NCI-H2196 treated with DMSO at 0.1 percent for 48 hours (cell line): ENCODE measurements at regions not wholly inside any gene's neighbourhood (a gene's known extent, or its start where the extent isn't known, plus 50 kb on each side); places are given as distances from the start of the nearest gene placed in this dataset.
"Not testable (repeated sequence)": the region's sequence is repeated elsewhere in the genome, so short reads cannot be mapped to it uniquely, and the experiment has no call there.

ENCODE experiments used
- DNase-seq: peaks from one replicate; lab custom pipeline; 2025; ENCODE audit not compliant: unreplicated experiment; lab: John Stamatoyannopoulos, UW

GRCh38 chr12:71300772-71301675 lies 138.6 kb upstream of the LGR5 start:
- DNase-seq, result no peak

DNA sequence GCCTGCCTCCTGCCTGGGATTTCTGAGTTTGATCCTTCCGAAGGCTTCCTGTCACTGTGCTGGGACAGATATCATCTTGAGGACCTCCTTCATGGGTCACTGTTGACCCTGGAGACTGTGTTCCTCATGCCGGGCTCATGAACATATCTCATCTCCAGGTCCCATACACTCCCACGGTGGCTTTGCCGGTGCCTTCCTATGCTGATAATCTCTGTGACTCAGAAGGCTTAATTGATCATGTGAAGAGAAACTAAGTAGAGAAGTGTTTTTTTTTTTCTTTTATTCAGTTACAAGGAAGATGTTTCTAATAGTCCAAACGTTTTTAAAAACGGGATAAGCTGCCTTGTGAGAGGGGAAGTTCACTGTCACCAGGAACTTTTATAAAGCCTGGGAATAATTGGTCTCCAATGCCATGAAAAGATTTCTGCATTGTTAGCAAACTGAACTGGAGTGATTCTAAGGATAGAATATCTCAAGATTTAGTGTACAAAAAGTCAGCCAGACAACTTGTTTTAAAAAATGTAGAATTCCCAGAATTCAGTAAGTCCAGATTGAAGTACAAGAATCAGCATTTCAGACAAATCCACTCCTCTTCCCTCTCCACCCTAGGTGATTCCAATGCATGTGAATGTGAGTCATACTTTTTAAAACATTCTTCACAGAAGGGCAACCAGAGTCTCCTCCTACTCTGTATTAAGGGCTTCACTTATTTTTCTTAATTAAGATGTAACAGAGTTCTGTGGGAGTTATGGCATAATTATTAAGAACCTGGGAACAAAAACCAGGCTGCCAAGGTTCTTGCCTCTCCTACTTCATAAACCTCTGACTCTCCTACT lies 139.8 kb upstream of the LGR5 start:
- no peak for DNase-seq

- DNase-seq, result no peak
Observed at GRCh38 chr12:71297930-71298329, 140.1 kb upstream of the TSPAN8 start.

DNA sequence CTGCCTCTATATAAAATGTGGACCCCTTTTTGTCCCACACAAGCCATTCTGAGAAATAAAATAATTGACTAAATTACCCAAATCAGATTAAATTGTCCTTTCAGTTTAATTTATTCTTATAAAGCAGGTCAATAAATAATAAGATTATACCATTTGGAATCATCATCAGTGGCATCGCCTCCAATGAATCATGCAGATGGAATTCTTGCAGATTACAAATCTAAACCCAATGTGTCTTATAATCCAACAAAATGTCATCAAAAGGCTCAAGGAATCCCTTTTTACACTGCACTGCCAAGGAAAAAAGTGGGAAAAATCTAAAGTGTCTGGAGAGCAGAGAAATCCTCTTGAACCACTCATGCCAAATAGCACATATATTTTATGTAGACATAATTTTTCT lies 138.2 kb upstream of the TSPAN8 start:
- no peak for DNase-seq

- DNase-seq, result no peak
Observed at GRCh38 chr12:71291746-71292145, 133.9 kb upstream of the TSPAN8 start.

DNA sequence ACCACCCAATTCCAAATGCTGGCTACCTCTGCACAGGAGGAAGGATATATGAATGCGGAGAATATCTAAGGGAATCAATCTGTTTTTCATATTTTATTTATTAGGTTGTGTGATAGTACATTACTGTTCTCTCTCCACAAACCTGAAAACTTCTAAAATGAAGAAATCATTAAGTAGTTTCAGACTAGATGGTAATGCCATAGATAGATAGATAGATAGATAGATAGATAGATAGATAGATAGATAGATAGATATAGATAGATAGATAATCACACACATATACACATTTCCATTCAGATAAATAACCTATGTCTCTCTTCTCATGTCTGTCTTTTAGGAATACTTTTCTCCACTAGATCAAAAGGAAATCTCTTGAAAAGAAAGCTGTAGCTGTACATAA lies 126.1 kb upstream of the TSPAN8 start:
- DNase-seq, result no peak

DNA sequence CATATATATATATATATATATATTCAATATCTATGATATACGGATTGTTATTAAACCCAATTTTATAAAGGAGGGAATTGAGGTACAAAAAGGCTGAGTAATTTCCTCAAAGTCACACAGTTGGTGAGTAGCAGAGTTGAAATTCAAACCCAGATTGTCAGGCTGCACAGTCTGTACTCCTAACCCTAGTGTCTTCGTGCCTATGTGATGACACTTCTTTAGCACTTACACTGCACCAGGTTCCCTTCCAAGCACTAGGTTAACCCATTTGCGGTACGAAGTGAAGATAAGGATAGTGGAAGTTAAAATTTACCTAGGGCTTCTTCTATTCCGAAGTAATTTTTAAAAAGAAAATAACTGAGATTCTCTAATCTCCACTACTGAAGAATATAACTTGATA lies 125.1 kb upstream of the TSPAN8 start:
- DNase-seq, result no peak

DNA sequence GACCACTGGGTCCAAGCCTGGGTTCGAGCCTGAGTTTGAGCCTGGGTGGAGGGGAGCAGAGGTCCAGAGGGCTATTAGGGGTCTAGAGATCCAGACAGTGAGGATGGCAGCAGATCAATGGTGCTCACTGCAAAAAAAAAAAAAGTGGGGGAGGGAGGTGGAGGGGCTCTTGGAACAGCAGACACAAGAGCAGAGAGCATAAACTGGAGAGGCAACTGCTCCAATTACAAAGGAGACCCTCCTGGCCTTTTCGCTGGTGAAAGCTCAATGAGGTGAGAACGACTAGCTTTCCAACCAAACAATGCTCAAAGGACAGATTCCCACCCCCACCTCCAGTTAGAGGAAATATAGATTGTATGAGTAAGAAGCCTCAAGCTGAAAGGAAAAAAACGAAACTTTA lies 124.2 kb upstream of the TSPAN8 start:
- no peak for DNase-seq

DNA sequence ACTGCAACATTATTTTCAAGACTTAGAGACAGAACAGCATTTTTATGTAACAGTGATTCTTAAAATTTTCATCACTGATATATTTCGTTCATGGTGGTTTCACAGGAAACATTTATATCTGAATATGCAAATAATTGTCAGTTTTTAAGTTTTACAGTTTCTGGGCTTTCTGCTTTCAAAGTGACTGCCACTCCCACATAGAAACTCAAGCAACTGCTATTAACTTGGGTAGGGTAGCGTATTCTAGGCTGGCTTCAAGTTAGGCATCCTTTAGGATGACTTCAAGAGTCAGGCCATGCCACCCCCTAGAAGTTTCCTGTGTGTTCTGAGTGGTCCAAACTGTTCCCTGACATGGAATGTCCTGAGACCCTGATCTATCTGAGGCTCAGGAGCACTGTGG lies 123.6 kb upstream of the TSPAN8 start:
- DNase-seq, result no peak

GRCh38 chr12:71277866-71278265 lies 120.1 kb upstream of the TSPAN8 start:
- DNase-seq, result no peak

DNA sequence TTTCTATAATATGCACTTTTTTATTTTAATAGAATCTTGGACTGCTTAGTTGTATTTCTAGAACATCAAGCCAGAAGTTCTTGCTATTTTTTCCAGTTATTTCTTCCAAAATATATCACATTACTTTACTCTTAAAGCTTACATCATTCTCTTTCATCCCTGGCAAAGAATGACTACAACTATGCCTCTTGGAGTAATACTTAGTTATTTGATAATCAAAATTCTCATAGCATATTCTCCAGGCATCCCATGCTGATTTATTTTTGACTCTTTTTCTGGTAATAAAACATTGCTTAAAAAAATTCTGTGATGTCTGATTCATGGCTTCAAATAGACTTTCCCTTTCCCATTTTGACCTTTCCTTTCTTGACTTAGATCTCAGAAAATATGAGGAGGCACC lies 118.7 kb upstream of the TSPAN8 start:
- DNase-seq, result no peak

DNA sequence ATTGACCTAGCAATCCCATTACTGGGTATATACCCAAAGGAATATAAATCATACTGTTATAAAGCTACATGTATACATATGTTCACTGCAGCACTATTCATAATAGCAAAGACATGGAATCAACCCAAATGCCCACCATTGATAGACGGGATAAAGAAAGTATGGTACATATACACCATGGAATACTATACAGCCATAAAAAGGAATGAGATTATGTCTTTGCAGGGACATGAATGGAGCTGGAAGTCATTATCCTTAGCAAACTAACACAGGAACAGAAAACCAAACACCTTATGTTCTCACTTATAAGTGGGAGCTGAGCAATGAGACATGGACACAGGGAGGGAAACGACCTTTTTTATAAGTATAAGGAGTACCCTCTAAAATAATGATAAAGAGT lies 113.0 kb upstream of the TSPAN8 start:
- not testable (repeated sequence) for DNase-seq

GRCh38 chr12:71270057-71270456 lies 112.3 kb upstream of the TSPAN8 start:
- no peak for DNase-seq

GRCh38 chr12:71269281-71269598 lies 111.4 kb upstream of the TSPAN8 start:
- no peak for DNase-seq

DNA sequence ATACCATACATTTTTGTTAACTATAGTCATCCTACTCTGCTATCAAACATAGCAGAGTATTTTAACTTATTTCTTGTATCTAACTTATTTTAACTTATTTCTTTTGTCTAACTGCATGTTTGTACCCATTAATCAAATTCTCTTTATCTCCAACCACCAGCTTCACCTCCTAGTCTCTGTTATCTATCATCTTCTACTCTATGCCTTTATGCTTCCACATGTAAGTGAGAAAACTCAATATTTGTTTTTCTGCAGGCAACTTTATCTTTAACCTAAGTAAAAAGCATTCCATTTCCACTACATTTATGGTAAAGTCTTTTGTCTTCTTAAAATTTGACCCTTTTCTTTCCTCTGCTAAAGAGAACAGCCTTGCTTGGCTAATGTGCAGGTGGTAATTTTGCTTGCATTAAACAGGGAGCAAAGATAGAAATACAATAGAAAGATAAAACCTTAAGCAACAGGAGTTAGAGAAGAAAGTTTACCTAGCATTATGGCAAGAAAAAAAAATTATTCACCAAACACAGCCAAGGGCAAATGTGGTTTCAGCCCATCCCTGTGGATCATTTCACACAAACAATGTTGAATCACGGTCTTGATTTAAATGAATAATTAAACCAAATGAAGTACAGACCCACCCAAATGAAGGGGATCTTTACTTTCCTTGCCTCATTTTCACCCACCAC lies 110.9 kb upstream of the TSPAN8 start:
- no peak for DNase-seq

DNA sequence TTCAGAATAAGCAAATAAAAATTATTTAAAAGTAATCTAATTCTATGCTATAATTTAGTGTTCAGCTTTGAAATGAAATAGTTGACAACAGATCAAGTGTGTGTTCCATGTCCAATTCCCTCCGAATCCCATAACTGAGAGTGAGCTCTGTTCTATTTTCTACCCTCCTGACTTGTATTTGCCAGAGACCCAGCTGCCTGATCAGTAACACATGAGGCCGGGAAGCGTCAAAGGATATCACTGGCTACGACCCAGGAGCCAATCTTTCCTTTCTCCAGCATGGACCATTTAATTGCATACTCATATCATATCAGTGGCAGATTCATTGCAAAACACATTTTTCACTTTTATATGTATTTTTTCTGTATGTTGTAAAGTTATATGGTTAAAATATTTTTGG lies 108.8 kb upstream of the TSPAN8 start:
- DNase-seq, result no peak

DNA sequence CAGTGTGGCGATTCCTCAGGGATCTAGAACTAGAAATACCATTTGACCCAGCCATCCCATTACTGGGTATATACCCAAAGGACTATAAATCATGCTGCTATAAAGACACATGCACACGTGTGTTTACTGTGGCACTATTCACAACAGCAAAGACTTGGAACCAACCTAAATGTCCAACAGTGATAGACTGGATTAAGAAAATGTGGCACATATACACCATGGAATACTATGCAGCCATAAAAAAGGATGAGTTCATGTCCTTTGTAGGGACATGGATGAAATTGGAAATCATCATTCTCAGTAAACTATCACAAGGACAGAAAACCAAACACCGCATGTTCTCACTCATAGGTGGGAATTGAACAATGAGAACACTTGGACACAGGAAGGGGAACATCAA lies 107.9 kb upstream of the TSPAN8 start:
- DNase-seq, result not testable (repeated sequence)

GRCh38 chr12:71262466-71262865 lies 104.7 kb upstream of the TSPAN8 start:
- no peak for DNase-seq

DNA sequence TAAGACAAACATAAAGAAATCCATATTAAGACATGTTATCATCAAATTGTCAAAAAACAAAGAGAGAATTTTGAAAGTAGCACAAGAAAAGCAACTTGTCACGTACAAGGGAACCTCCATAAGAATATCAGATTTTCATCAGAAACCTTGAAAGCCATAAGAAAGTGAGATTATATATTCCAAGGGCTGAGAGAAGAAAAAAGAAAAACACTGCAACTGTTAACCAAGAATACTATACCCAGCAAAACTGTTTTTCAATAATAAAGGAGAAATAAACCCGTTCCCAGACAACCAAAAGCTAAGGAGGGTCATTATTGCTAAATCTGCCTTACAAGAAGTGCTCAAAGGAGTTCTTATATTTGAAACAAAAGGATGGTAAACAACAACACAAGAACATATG lies 94.7 kb upstream of the TSPAN8 start:
- DNase-seq, result no peak

DNA sequence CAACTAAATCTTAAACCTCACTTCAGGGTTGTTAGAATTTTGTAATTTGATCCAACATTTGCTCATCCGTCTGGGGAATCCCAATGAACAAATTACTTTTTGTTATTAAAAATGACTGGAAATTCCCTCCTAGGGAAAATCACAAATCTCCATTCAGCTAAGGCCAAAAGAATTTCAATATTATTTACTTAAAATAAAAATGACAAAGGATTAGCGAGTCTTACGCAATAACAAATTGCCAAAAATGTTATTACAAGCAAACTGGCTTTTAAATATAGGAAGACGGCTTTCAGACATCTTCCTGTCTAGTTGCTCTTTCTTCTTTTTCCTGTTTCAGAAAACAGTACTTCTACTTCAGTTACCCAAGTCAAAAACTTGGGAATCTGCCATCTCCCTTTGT lies 92.4 kb upstream of the TSPAN8 start:
- no peak for DNase-seq

DNA sequence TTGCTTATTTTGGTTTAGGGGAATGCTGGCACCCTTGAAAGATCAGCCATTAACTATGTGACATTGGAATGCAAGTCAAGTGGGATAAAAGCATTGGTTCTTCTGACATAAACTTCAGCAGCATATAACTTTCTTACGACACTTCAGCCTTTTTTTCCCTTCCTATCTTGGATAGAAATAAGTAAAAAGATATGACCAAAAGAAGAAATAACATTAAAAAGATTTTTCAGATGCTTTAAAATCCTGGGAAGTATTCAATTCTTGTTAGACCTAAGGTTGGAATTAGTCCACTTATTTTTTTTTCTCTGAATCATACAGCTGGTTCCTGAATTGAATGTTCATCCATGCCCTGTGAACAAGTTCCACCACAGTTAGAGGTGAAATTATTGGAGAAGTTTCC lies 85.6 kb upstream of the TSPAN8 start:
- DNase-seq, result no peak

DNA sequence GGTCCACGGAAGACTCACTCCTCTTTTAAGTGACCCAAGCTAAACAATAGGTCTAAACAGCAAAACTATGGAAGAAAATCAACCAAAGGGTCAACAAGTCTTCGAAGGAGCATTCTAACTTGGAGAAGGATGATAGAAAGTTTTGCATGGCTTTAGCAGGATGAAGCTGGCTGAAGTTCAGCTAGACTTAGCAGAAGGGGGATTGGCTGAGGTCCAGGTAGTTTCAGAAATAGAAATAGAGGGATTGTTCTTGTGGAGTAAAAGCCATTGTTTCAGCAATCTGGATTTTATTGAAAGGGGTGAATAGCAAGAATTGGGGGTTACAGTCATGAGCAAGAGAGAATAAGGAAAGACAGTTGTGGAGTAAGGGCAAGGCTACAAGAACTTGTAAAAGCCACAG lies 84.7 kb upstream of the TSPAN8 start:
- no peak for DNase-seq
